GM18870 (cell line): ENCODE measurements at regions not wholly inside any gene's neighbourhood (a gene's known extent, or its start where the extent isn't known, plus 50 kb on each side); places are given as distances from the start of the nearest gene placed in this dataset.

ENCODE experiments used
- ATAC-seq: cut with Tn5 transposase; IDR thresholded peaks from one replicate; pipeline ENCODE4 v1.9.1; 2021; ENCODE audit warnings: moderate library complexity; ENCODE audit not compliant: unreplicated experiment

DNA sequence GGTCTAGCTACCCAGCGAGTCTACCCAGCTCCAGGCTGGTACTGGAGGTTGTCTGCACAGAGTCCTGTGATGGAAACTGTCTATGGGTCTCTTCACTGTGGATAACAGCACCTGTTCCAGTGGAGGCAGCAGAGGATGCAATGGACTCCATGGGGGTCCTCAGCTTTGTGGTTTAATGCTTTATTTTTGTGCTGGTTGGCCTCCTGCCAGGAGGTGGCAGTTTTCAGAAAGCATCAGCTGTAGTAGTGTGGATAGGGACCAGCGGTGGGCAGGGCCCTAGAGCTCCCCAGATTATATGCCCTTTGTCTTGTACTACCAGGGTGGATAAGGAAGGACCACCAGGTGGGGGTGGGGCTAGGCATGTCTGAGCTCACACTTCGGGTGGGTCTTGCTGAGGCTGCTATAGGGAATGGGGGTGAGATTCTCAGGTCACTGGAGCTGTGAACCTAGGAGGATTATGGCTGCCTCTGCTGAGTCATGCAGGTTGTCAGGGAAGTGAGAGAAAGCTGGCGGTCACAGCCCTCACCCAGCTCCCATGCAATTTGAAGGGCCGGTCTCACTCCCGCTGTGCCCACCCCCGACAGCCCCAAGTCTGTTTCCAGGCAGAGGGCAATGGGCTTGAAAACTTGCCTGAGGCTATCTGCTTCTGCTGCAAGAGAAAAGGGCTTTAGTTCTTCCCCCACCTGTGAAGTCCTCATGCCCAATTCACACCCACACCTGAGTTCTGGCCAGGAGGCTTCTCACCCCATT is 397.1 kb downstream of the TLE1 start:
- ATAC-seq = no peak

DNA sequence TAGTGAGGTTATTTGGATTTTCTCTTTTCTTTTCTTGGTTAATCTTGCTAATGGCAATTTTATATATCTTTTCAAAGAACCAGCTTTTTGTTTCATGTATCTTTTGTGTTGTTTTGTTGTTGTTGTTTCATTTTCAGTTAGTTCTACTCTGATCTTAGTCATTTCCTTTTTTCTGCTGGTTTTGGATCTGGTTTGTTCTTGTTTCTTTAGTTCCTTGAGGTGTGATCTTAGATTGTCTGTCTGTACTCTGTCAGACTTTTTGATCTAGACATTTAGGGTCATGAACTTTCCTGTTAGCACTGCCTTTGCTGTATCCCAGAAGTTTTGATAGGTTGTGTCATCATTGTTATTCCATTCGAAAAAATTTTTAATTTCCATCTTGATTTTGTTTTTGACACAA is 399.7 kb downstream of the TLE1 start:
- ATAC-seq = no peak

GRCh38 chr9:81268048-81268447 is 421.3 kb downstream of the TLE1 start:
- no peak for ATAC-seq

- ATAC-seq = no peak
These were observed 422.7 kb downstream of the TLE1 start for GRCh38 chr9:81266674-81267073.

DNA sequence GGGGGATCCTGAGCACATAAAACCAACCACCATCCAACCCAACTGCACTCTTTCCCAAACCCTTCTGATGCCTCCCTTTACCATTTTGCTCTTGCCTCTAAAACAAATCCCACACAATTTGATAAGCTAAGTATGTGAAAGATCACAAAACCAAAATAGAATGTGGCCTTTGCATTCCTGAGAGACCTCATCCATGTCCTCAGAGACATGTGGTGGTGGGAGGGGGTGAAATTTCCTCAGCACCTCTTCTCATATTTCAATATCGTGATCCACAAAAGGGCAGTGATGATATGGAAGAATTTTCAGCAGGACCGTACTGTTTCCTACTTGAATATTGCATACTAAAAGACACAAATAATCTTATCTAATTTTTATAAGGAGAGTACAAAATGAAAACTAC is 423.3 kb downstream of the TLE1 start:
- ATAC-seq = no peak

GRCh38 chr9:81264516-81264915 is 424.8 kb downstream of the TLE1 start:
- no peak for ATAC-seq

DNA sequence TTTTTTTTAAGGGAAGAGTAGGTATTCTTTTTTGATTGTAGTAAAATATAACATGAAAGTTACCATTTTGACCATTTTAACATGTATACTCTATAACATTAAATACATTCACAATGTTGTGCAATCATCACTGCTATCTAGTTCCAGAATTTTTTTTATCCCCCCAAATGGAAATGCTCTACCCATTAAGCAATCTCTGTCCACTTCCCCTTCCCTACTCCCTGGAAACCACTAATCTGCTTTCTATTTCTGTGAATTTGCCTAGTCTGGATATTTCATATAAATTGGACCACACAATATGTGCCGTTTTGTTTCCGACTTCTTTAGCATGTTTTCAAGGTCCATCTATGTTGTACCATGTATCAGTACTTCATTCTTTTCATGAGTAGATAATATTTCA is 429.5 kb downstream of the TLE1 start:
- no peak for ATAC-seq

DNA sequence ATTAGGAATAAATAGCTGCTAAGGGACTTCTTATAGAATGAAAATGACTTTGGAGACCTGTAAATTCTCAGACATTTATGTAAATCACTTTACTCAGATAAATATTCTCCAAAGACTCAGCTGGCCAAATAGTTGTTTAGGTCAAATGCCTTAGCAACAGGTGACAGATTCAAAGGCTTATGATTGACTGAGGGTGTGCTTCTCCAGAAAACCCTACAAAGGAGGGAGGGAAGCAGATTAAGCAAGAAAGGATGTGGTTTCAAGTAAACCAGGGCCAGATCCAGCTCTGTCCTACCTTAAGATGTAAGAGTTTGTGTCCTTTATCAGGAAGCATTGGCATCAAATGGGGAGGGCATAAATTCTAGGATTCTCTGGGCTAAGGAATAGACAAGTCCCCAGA is 433.0 kb downstream of the TLE1 start:
- ATAC-seq = no peak

- ATAC-seq = no peak
These were observed 438.7 kb downstream of the TLE1 start for GRCh38 chr9:81250606-81251005.

DNA sequence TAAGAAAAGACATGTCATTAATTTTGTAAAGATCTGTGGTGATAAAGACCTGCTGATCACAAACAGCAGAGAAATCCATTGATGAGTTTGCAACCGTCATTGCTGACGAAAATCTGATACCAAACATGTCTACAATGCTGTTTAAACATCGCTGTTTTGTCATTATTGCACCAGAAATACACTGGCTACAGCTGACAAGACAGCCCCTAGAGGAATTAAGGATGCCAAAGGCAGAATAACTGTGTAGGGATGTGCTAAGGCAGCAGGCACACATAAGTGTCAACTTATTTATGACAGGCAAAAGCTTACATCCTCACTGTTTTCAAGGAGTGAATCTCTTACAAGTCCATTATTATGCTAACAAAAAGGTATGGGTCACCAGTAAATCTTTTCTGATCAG is 439.3 kb downstream of the TLE1 start:
- no peak for ATAC-seq

GRCh38 chr9:81245254-81245956 is 443.9 kb downstream of the TLE1 start:
- ATAC-seq = no peak

- no peak for ATAC-seq
These were observed 444.7 kb downstream of the TLE1 start for GRCh38 chr9:81244631-81245030.

GRCh38 chr9:81242866-81243265 is 446.5 kb downstream of the TLE1 start:
- no peak for ATAC-seq

DNA sequence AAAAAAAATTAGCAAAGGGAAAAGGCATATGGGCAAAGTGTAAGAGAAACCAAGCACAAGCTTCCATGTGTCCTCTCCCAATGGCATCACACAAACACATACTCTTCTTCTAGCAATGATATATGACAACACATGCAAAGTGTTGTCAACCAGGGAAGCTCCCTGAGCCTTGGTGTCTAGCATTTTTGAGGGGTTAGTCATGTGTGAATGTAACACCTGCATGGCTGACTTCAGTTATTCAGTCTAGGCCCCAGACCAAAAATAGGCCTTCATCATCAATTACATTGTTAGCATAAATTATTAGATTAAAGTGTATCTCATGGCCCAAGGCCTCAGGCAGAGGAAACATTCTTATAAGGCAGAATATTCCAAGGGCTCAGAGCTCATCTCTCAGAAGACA is 450.0 kb downstream of the TLE1 start:
- no peak for ATAC-seq

GRCh38 chr9:81237565-81238231 is 451.6 kb downstream of the TLE1 start:
- ATAC-seq = no peak

DNA sequence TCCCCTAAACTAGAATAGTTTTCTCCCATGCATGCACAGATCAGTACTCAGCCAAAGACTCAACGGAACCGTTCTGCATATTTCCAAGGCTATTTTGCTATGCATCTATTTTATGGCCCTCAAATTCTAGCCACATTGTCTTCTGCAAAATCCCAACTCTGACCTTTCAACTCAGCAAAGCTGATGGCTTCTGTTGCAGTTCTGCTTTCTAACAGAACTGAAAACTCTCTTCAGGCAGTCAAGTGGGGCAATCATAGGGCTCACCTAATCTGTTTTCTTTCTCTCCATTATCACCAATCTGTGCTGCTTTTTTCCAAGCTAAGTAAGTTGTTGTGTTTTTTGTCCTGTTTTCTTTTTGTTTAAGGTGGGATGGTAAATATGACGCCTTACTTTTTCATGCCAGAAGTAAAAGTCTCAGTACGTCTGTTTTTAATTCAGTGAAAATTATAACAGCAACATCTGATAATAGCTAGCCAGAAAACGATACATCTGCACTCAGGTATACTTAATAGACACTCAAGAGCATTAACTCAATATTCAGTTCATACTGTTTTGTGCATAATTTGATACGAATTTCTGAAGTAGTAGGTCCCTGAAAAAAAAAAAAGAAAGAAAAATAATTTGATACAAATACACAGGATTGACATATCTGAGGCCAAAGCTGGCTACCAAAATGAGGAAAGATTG is 454.3 kb downstream of the TLE1 start:
- ATAC-seq = no peak

DNA sequence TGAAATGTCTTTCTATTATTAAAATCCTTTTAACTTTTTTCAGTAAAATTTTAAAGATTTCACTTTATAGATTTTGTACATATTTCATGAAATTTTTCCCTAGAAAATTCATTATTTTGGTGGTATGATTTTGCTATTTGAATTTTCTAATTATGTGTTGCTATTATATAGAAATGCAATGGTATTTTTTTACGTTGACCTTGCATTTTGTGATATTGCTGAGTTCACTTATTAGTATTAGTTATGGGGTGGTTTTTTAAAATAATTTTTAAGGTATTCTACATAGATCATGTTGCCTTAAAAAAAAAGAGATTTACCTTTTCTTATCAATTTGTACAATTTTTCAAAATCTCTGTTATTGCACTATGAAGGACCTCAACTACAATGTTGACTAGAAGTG is 458.3 kb downstream of the TLE1 start:
- no peak for ATAC-seq

DNA sequence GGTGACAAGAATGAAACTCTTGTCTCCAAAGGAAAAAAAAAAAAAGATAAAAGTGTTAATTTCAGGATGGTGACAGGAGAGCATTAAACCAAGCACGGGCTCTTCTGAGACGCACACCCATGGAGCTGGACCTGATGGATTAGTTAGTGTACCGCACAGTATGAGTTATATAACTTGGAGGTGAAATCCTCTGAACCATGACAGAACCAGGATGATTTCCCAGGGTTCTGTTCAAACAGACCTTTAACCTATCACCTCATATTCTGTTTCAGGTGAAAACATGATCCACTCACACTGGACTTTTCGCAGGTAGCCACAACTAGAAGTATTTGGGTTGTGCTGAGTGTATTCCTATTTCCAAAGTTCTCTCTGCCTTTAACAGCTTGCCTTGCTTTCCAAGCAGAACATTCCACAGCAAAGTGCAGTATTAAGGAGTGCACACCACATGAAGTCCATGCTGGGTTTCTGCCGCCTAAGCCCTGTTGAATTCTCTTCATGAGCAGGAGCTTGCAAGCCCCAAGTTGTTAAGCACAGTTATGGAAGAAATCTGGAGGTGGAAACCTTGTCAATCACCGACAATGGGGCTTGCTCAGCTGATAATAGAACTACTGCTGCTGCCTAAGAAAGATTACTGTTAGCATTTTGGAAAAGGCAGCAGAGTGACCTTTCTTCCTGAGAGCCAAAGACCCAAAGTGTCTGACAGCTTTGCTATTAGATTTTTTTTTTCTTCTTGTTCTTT is 461.7 kb downstream of the TLE1 start:
- ATAC-seq = no peak

- ATAC-seq = no peak
These were observed 463.8 kb downstream of the TLE1 start for GRCh38 chr9:81225596-81225995.

GRCh38 chr9:81224166-81225081 is 464.9 kb downstream of the TLE1 start:
- ATAC-seq = no peak
